ENCODE measurements at regions not wholly inside any gene's neighbourhood (a gene's known extent, or its start where the extent isn't known, plus 50 kb on each side); places are given as distances from the start of the nearest gene placed in this dataset.

DNA sequence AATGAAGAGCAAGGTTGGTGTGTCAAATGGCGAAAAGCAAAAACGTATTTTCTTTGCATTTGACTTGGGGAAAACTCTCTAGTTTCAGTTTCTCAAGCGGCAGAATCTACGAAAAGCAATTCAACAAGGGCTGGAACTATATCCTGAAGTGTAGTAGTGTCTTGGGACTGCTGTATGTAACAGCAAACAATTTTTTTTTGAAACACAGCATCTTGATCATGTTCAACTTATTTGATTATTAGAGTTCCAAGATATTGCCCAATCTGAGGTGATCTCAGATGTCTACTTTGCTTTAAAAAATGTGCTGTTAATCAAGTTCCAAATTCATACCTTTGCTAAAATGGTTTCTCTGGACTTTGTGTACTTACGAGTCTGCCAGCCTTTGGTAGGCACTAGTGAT lies 120.6 kb downstream of the ZWINT start:
- DNase-seq (ENCODE audit: low spot score) (no peak), ATAC-seq (ENCODE audit: insufficient number of reproducible peaks, low FRiP score, low read depth) (no peak)
- no peak overlapping the region for H3K4me3 ChIP-seq
- H3K9me3 ChIP-seq: no peaks in the 10 kb centered on the region
- TF ChIP-seq, protein P1, sequence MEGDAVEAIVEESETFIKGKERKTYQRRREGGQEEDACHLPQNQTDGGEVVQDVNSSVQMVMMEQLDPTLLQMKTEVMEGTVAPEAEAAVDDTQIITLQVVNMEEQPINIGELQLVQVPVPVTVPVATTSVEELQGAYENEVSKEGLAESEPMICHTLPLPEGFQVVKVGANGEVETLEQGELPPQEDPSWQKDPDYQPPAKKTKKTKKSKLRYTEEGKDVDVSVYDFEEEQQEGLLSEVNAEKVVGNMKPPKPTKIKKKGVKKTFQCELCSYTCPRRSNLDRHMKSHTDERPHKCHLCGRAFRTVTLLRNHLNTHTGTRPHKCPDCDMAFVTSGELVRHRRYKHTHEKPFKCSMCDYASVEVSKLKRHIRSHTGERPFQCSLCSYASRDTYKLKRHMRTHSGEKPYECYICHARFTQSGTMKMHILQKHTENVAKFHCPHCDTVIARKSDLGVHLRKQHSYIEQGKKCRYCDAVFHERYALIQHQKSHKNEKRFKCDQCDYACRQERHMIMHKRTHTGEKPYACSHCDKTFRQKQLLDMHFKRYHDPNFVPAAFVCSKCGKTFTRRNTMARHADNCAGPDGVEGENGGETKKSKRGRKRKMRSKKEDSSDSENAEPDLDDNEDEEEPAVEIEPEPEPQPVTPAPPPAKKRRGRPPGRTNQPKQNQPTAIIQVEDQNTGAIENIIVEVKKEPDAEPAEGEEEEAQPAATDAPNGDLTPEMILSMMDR (IDR thresholded peaks at IDR 0.05): no peak
- H3K4me1 ChIP-seq (ENCODE audit: control insufficient read depth in 1 of 2, low read depth in 2 of 2): no peaks in the 10 kb centered on the region
- no peaks in the 10 kb centered on the region for H3K27me3 ChIP-seq (replicated peaks; ENCODE audit: insufficient read depth)
- no peak overlapping the region for H3K27ac ChIP-seq
- H3K36me3 ChIP-seq: no peaks in the 10 kb centered on the region

DNA sequence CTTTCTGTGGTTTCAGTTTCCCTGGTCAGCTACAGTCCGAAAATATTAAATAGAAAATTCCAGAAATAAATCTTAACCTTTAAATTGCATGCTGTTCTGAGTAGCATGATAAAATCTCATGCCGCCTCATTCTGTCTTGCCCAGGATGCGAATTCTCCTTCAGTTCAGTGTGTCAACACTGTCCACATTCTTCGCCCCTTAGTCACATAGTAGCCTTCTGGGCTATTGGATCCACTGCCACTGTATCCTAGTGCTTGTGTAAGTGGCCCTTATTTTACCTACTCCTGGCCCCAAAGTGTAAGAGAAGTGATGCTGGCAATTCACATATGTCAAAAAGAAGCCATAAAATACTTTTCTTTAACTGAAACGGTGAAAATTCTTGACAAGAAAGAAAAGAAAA lies 129.6 kb downstream of the ZWINT start:
- H3K36me3 ChIP-seq: no peaks in the 10 kb centered on the region
- no peaks in the 10 kb centered on the region for H3K4me1 ChIP-seq (ENCODE audit: control insufficient read depth in 1 of 2, low read depth in 2 of 2)
- DNase-seq (ENCODE audit: low spot score) (no peak), ATAC-seq (ENCODE audit: insufficient number of reproducible peaks, low FRiP score, low read depth) (no peak)
- no peaks in the 10 kb centered on the region for H3K27me3 ChIP-seq (replicated peaks; ENCODE audit: insufficient read depth)
- H3K27ac ChIP-seq: no peak overlapping the region
- H3K4me3 ChIP-seq: no peak overlapping the region
- TF ChIP-seq, protein P1 (IDR thresholded peaks at IDR 0.05): no peak
- H3K9me3 ChIP-seq: no peaks in the 10 kb centered on the region

DNA sequence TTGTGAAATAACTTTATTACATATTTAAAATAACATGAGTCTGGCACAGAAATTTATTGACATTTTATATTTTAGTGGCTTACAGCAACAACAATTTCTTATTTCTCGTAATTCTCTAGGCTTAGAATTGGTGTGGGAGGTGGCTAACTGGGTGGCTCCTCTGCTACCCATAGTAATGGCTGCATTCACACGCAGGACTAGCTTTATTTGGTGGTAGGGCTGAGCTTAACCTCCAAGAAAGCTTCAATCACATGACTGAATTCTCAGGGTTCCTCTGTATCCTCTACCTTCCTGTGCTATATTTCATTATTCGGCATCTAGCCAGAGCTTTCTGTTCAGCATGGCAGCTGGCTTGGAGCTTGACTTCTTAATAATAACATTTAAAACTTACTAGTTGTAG lies 138.8 kb downstream of the ZWINT start:
- no peak for DNase-seq (ENCODE audit: low spot score)
- TF ChIP-seq, protein P1 (IDR thresholded peaks at IDR 0.05): no peak

DNA sequence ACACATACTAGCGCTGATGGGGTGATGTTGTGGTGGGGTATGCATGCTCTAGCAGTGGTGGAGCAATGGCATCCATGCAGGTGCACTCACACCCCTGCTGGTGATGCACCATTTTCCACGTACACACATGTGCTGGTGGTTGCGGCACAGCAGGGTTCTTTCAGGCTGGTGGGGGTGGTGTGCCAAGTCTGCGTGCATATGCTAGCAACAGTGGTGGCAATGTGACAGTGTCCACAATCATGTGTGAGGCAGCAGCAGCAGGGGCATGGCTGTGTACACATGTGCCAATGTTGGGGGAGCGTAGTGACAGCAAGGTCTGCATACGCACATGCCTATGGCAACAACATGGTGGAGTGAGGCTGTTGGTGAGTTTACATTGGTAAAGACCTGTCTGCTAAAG lies 148.1 kb downstream of the ZWINT start:
- Histone ChIP-seq H3K27ac (no peak overlapping the region), H3K36me3 (no peaks in the 10 kb centered on the region), H3K9me3 (no peaks in the 10 kb centered on the region), H3K4me3 (no peak overlapping the region), H3K4me1 (ENCODE audit: control insufficient read depth in 1 of 2, low read depth in 2 of 2) (no peaks in the 10 kb centered on the region), H3K27me3 (replicated peaks; ENCODE audit: insufficient read depth) (no peaks in the 10 kb centered on the region)
- ATAC-seq (ENCODE audit: insufficient number of reproducible peaks, low FRiP score, low read depth) (no peak), DNase-seq (ENCODE audit: low spot score) (no peak)
- TF ChIP-seq, protein P1 (IDR thresholded peaks at IDR 0.05): no peak

More for the DNA sequence above, 138.8 kb downstream of the ZWINT start:
- no peaks in the 10 kb centered on the region for H3K27me3 ChIP-seq (replicated peaks; ENCODE audit: insufficient read depth)
- no peaks in the 10 kb centered on the region for H3K9me3 ChIP-seq
- no peak for ATAC-seq (ENCODE audit: insufficient number of reproducible peaks, low FRiP score, low read depth)
- H3K36me3 ChIP-seq: no peaks in the 10 kb centered on the region
- no peak overlapping the region for H3K27ac ChIP-seq
- no peaks in the 10 kb centered on the region for H3K4me1 ChIP-seq (ENCODE audit: control insufficient read depth in 1 of 2, low read depth in 2 of 2)
- H3K4me3 ChIP-seq: no peak overlapping the region

DNA sequence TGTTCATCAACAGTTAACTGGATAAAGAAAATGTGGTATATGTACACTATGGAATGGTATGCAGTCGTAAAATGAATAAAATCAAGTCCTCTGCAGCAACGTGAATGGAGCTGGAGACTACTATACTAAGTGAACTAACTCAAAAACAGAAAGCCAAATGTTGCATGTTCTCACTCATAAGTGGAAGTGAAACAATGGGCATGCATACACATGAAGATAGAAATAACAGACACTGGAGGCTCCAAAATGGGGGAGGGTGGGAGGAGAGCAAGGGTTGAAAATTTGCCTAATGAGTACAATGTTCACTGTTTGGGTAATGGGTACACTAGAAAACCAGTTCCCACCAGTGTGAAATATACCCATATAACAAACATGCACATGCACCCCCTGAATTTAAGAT lies 179.5 kb downstream of the ZWINT start:
- no peak overlapping the region for H3K4me3 ChIP-seq
- no peaks in the 10 kb centered on the region for H3K4me1 ChIP-seq (ENCODE audit: control insufficient read depth in 1 of 2, low read depth in 2 of 2)
- H3K27ac ChIP-seq: no peak overlapping the region
- TF ChIP-seq, protein P1 (IDR thresholded peaks at IDR 0.05): no peak
- ATAC-seq (ENCODE audit: insufficient number of reproducible peaks, low FRiP score, low read depth) (no peak), DNase-seq (ENCODE audit: low spot score) (no peak)
- no peaks in the 10 kb centered on the region for H3K27me3 ChIP-seq (replicated peaks; ENCODE audit: insufficient read depth)
- no peaks in the 10 kb centered on the region for H3K9me3 ChIP-seq
- H3K36me3 ChIP-seq: no peaks in the 10 kb centered on the region
